Liver (tissue), 8 donors: ENCODE measurements at regions not wholly inside any gene's neighbourhood (a gene's known extent, or its start where the extent isn't known, plus 50 kb on each side); places are given as distances from the start of the nearest gene placed in this dataset.

Source experiments
- DNase-seq: peaks from one replicate; pipeline ENCODE4 v3.0.0-alpha.2; 2017; ENCODE audit warnings: low spot score
- H3K27ac ChIP-seq, 2 donors: one replicate each; pipeline ENCODE4 v1.7.0; 2013; ENCODE audit warnings: inconsistent platforms in 2 of 2, low read length in 2 of 2, control low read depth in 1 of 2, low read depth in 1 of 2, mild to moderate bottlenecking in 1 of 2
- H3K27me3 ChIP-seq, 4 donors: one replicate each; pipeline versions ENCODE4 v1.6.1 to v1.7.0; 2013; ENCODE audit warnings: low read length in 3 of 4, inconsistent platforms in 1 of 4, mild to moderate bottlenecking in 1 of 4, moderate library complexity in 1 of 4; ENCODE audit not compliant: control insufficient read depth in 4 of 4, insufficient read depth in 4 of 4
- H3K36me3 ChIP-seq, 4 donors: one replicate each; pipeline versions ENCODE4 v1.6.1 to v1.7.0; 2013; ENCODE audit warnings: low read length in 3 of 4, mild to moderate bottlenecking in 3 of 4, low read depth in 1 of 4, moderate library complexity in 1 of 4; ENCODE audit not compliant: control insufficient read depth in 4 of 4, insufficient read depth in 3 of 4
- H3K4me1 ChIP-seq, 4 donors: one replicate each; pipeline versions ENCODE4 v1.6.1 to v1.7.0; 2013; ENCODE audit warnings: low read length in 3 of 4, mild to moderate bottlenecking in 3 of 4, moderate library complexity in 1 of 4; ENCODE audit not compliant: control insufficient read depth in 4 of 4, insufficient read depth in 4 of 4
- H3K4me3 ChIP-seq, 3 donors: one replicate each; pipeline versions ENCODE4 v1.6.1 to v1.7.0; 2013; ENCODE audit warnings: low read length in 3 of 3, control low read depth in 1 of 3, low read depth in 1 of 3, mild to moderate bottlenecking in 1 of 3
- H3K9ac ChIP-seq, 2 donors: one replicate each; pipeline ENCODE4 v1.7.0; 2013; ENCODE audit warnings: low read length in 2 of 2, mild to moderate bottlenecking in 2 of 2, moderate library complexity in 2 of 2, control low read depth in 1 of 2, low read depth in 1 of 2
- H3K9me3 ChIP-seq, 4 donors: one replicate each; pipeline versions ENCODE4 v1.6.1 to v1.7.0; 2013; ENCODE audit warnings: low read length in 3 of 4; ENCODE audit not compliant: control insufficient read depth in 4 of 4
- ATF3 ChIP-seq: IDR thresholded peaks from 2 replicates; pipeline ENCODE4 v1.6.1; 2016; ENCODE audit warnings: antibody characterized with exemption
- CTCF ChIP-seq: fragments of 150-350 bp; IDR thresholded peaks from 2 replicates; pipeline ENCODE4 v1.5.1; 2017; ENCODE audit warnings: improper control_type of control experiment, low read depth, low read length; ENCODE audit not compliant: missing input control
- EGR1 ChIP-seq, 2 donors: IDR thresholded peaks; 2 replicates each; pipeline ENCODE4 v1.6.1; 2016 to 2018; ENCODE audit warnings: antibody characterized with exemption in 2 of 2, low read depth in 2 of 2
- FOXA1 ChIP-seq: IDR thresholded peaks from 2 replicates; pipeline ENCODE4 v1.6.1; 2016; ENCODE audit warnings: antibody characterized with exemption
- FOXA2 ChIP-seq: IDR thresholded peaks from 2 replicates; pipeline ENCODE4 v1.6.1; 2016; ENCODE audit warnings: antibody characterized with exemption
- GABPA ChIP-seq, 2 donors: IDR thresholded peaks in 1 of 2; conservative IDR thresholded peaks in 1 of 2; 2 replicates each; pipeline ENCODE4 v1.6.1; 2016; ENCODE audit warnings: antibody characterized with exemption in 2 of 2, mild to moderate bottlenecking in 1 of 2, moderate library complexity in 1 of 2
- HNF4A ChIP-seq, 2 donors: conservative IDR thresholded peaks; 2 replicates each; pipeline ENCODE4 v1.6.1; 2016; ENCODE audit warnings: antibody characterized with exemption in 2 of 2, mild to moderate bottlenecking in 2 of 2
- HNF4G ChIP-seq: IDR thresholded peaks from 2 replicates; pipeline ENCODE4 v1.6.1; 2016; ENCODE audit warnings: antibody characterized with exemption
- JUND ChIP-seq, 2 donors: IDR thresholded peaks; 2 replicates each; pipeline ENCODE4 v1.6.1; 2016; ENCODE audit warnings: antibody characterized with exemption in 2 of 2
- MAX ChIP-seq: IDR thresholded peaks from 2 replicates; pipeline ENCODE4 v1.6.1; 2016; ENCODE audit warnings: antibody characterized with exemption
- NR2F2 ChIP-seq: IDR thresholded peaks from 2 replicates; pipeline ENCODE4 v1.6.1; 2016; ENCODE audit warnings: antibody characterized with exemption
- RAD21 ChIP-seq, 2 donors: IDR thresholded peaks; 2 replicates each; pipeline ENCODE4 v1.6.1; 2016; ENCODE audit warnings: antibody characterized with exemption in 2 of 2, mild to moderate bottlenecking in 2 of 2
- REST ChIP-seq: IDR thresholded peaks from 2 replicates; pipeline ENCODE4 v1.6.1; 2016; ENCODE audit warnings: antibody characterized with exemption, mild to moderate bottlenecking
- RXRA ChIP-seq, 2 donors: IDR thresholded peaks; 2 replicates each; pipeline ENCODE4 v1.6.1; 2017 to 2018; ENCODE audit warnings: antibody characterized with exemption in 2 of 2, mild to moderate bottlenecking in 1 of 2
- SP1 ChIP-seq: IDR thresholded peaks from 2 replicates; pipeline ENCODE4 v1.6.1; 2018; ENCODE audit warnings: antibody characterized with exemption, mild to moderate bottlenecking
- TAF1 ChIP-seq: conservative IDR thresholded peaks from 2 replicates; pipeline ENCODE4 v1.6.1; 2016; ENCODE audit warnings: antibody characterized with exemption, mild to moderate bottlenecking
- YY1 ChIP-seq: IDR thresholded peaks from 2 replicates; pipeline ENCODE4 v1.6.1; 2016; ENCODE audit warnings: antibody characterized with exemption, mild to moderate bottlenecking
- ZBTB33 ChIP-seq: IDR thresholded peaks from 2 replicates; pipeline ENCODE4 v1.6.1; 2016; ENCODE audit warnings: antibody characterized with exemption
- WGBS: extraction: QIAGEN DNeasy Blood & Tissue Kit; methylation state at CpG from one replicate; pipeline ENCODE4 v1.1.7; 2013; 5-methylcytosine and 5-hydroxymethylcytosine counted together
- donor health status: healthy.
- donor health status: healthy.
- donor health status: healthy.
- donor health status: healthy.
- donor health status: healthy.

- 52% methylated on average over 2 of the region's 2 CpGs for WGBS
- TF ChIP-seq ZBTB33 (no peak), MAX (no peak), RXRA (IDR thresholded peaks at IDR 0.05) (no peak), ATF3 (no peak), YY1 (no peak), FOXA2 (no peak), TAF1 (no peak), HNF4G (no peak), FOXA1 (no peak), JUND (IDR thresholded peaks at IDR 0.05) (no peak), EGR1 (IDR thresholded peaks at IDR 0.05; ENCODE audit: low read depth in 2 of 2) (no peak), RAD21 (IDR thresholded peaks at IDR 0.05) (no peak), SP1 (no peak), CTCF (no peak), HNF4A (conservative IDR thresholded peaks at IDR 0.05) (no peak), REST (no peak), GABPA (IDR thresholded peaks at IDR 0.05 in 1 of 2, conservative IDR thresholded peaks at IDR 0.05 in 1 of 2) (no peak), NR2F2 (no peak)
These were observed 481.2 kb downstream of the COL11A1 start for GRCh38 chr1:102627145-102627544.

GRCh38 chr1:102615896-102616295 is 492.4 kb downstream of the COL11A1 start:
- Histone ChIP-seq H3K9ac (no peak overlapping the region), H3K36me3 (no peaks in the 10 kb centered on the region), H3K27ac (no peak overlapping the region), H3K27me3 (no peaks in the 10 kb centered on the region), H3K4me3 (no peak overlapping the region), H3K9me3 (no peaks in the 10 kb centered on the region), H3K4me1 (peaks cover 0 to 2% (median 0%) of the 10 kb centered on the region in 4 donors)
- 23% methylated on average over 2 of the region's 2 CpGs for WGBS
- no peak for DNase-seq
- TF ChIP-seq HNF4G, result no peak
- TF ChIP-seq SP1, result no peak
- no peak for TF ChIP-seq MAX
- TF ChIP-seq TAF1, result no peak
- no peak for TF ChIP-seq REST
- no peak for TF ChIP-seq GABPA (IDR thresholded peaks at IDR 0.05 in 1 of 2, conservative IDR thresholded peaks at IDR 0.05 in 1 of 2)
- TF ChIP-seq EGR1 (IDR thresholded peaks at IDR 0.05; ENCODE audit: low read depth in 2 of 2), result no peak
- TF ChIP-seq RXRA (IDR thresholded peaks at IDR 0.05), result no peak
- TF ChIP-seq ZBTB33, result no peak
- TF ChIP-seq HNF4A (conservative IDR thresholded peaks at IDR 0.05), result no peak
- TF ChIP-seq NR2F2, result no peak

More at GRCh38 chr1:102627145-102627544, 481.2 kb downstream of the COL11A1 start:
- H3K27me3 ChIP-seq, result no peaks in the 10 kb centered on the region
- no peaks in the 10 kb centered on the region for H3K36me3 ChIP-seq
- no peak overlapping the region for H3K4me3 ChIP-seq
- no peak overlapping the region for H3K27ac ChIP-seq
- no peaks in the 10 kb centered on the region for H3K9me3 ChIP-seq
- H3K9ac ChIP-seq, result no peak overlapping the region
- H3K4me1 ChIP-seq, result no peaks in the 10 kb centered on the region
- no peak for DNase-seq
